Osteoblast (primary cell): ENCODE measurements at regions not wholly inside any gene's neighbourhood (a gene's known extent, or its start where the extent isn't known, plus 50 kb on each side); places are given as distances from the start of the nearest gene placed in this dataset.

Source experiments
- DNase-seq: peaks from one replicate; pipeline ENCODE4 v3.0.0; 2011; ENCODE audit warnings: low spot score, mixed read lengths; ENCODE audit not compliant: insufficient read length; ENCODE audit errors: missing footprints
- H2AFZ ChIP-seq: 2 replicates; pipeline ENCODE4 v1.6.0; 2011; ENCODE audit warnings: mild to moderate bottlenecking, low read length
- H3K27ac ChIP-seq: 2 replicates; pipeline ENCODE4 v1.5.1; 2011; ENCODE audit warnings: mild to moderate bottlenecking, low read depth, low read length, moderate library complexity
- H3K27me3 ChIP-seq: 2 replicates; pipeline ENCODE4 v1.6.0; 2012; ENCODE audit warnings: mild to moderate bottlenecking, control low read depth, inconsistent platforms, low read length, moderate library complexity; ENCODE audit not compliant: insufficient read depth
- H3K36me3 ChIP-seq: 2 replicates; pipeline ENCODE4 v1.5.1; 2011; ENCODE audit warnings: mild to moderate bottlenecking, low read length, control low read depth, moderate library complexity; ENCODE audit not compliant: insufficient read depth
- H3K4me1 ChIP-seq: 2 replicates; pipeline ENCODE4 v1.5.1; 2011; ENCODE audit warnings: mild to moderate bottlenecking, low read length, control low read depth, moderate library complexity; ENCODE audit not compliant: insufficient read depth
- H3K4me2 ChIP-seq: 2 replicates; pipeline ENCODE4 v1.6.0; 2011; ENCODE audit warnings: mild to moderate bottlenecking, low read length; ENCODE audit not compliant: insufficient read depth
- H3K4me3 ChIP-seq: fragments of 200-600 bp; sonication (generic); 3 replicates; pipeline ENCODE4 v1.5.1; 2012; ENCODE audit warnings: mild to moderate bottlenecking, low read length, inconsistent platforms; ENCODE audit not compliant: insufficient read depth
- H3K79me2 ChIP-seq: 2 replicates; pipeline ENCODE4 v1.6.0; 2012; ENCODE audit warnings: mild to moderate bottlenecking, low read length, control low read depth, inconsistent platforms; ENCODE audit not compliant: insufficient read depth
- H3K9me3 ChIP-seq: 2 replicates; pipeline ENCODE4 v1.5.1; 2011; ENCODE audit warnings: low read depth, low read length, control low read depth
- H4K20me1 ChIP-seq: 2 replicates; pipeline ENCODE4 v1.6.0; 2012; ENCODE audit warnings: mild to moderate bottlenecking, low read length, control low read depth; ENCODE audit not compliant: insufficient read depth
- CTCF ChIP-seq: IDR thresholded peaks from 2 replicates; pipeline ENCODE4 v1.5.1; 2011; ENCODE audit warnings: mild to moderate bottlenecking, low read depth, low read length, moderate library complexity; ENCODE audit errors: extremely low read depth

- no peak for DNase-seq
- Histone ChIP-seq H2AFZ (no peak overlapping the region), H3K79me2 (no peaks in the 10 kb centered on the region), H3K4me1 (no peaks in the 10 kb centered on the region), H3K27ac (no peak overlapping the region), H3K4me2 (no peak overlapping the region), H3K4me3 (no peak overlapping the region), H3K27me3 (no peaks in the 10 kb centered on the region), H3K36me3 (no peaks in the 10 kb centered on the region), H4K20me1 (no peaks in the 10 kb centered on the region), H3K9me3 (no peaks in the 10 kb centered on the region)
- no peak for TF ChIP-seq CTCF
These were observed 222.2 kb upstream of the TENM4 start for GRCh38 chr11:79663017-79663416.

- no peaks in the 10 kb centered on the region for H3K9me3 ChIP-seq
- no peak for DNase-seq
- no peaks in the 10 kb centered on the region for H3K36me3 ChIP-seq
- H3K27me3 ChIP-seq, result no peaks in the 10 kb centered on the region
- no peak overlapping the region for H3K27ac ChIP-seq
- H4K20me1 ChIP-seq, result no peaks in the 10 kb centered on the region
- no peaks in the 10 kb centered on the region for H3K79me2 ChIP-seq
- no peak overlapping the region for H3K4me3 ChIP-seq
- no peak overlapping the region for H2AFZ ChIP-seq
- H3K4me2 ChIP-seq, result no peak overlapping the region
- no peaks in the 10 kb centered on the region for H3K4me1 ChIP-seq
- no peak for TF ChIP-seq CTCF
These were observed 220.5 kb upstream of the TENM4 start for GRCh38 chr11:79661373-79661772.

DNA sequence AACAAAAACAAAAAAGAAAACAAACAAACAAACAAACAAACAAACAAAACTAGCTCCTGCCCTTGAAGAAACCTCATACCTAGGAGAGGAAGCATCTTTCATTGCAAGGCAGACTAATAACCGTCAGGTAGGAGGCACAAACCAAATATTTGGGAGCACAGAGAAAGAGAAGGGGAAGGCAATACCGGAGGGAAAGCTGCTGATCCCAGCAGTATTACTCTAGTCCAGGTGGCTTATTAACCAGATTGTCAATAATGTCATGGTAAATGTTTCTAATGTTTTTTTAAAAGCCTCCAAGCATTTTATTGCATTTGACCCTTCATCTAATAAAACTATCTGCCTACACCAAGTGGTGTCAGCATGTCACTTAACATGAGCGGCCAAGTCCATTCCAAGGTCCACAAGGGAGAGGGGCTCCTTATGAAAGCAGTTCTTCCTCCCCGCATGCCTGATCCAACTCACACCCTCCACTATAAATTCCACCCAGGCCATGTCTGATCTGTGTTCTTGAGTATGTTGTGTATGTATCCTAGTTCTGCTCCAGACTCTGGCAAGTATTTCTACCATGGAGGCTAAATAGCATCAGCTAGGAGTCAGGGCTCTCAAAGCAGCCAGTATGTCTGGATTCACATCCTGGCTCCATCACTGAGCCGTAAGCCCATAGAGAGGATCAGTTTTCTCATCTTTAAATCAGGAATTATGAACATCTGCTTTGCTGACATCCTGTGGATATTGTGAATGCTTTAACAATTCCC lies 208.1 kb upstream of the TENM4 start:
- no peaks in the 10 kb centered on the region for H3K4me1 ChIP-seq
- no peak for TF ChIP-seq CTCF

DNA sequence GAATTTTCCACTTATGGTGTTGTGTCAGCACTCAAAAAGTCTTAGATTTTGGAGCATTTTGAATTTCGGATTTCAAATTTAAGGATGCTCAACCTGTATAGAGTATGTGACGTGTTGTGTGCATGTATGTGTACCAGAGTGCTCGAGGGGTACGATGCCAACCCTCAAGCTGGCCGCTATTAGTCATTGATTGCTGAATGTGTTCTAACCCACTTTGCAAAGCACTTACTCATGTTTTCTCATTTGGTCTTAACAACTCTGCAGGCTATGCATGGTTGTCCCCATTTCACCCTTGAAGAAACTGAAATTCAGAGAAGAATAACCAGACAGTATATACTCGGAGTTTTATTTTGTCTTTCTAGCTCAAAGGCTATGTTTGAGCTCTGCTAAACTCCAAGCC lies 196.4 kb upstream of the TENM4 start:
- Histone ChIP-seq H4K20me1 (no peaks in the 10 kb centered on the region), H3K4me2 (no peak overlapping the region), H3K36me3 (no peaks in the 10 kb centered on the region), H2AFZ (no peak overlapping the region), H3K4me1 (no peaks in the 10 kb centered on the region), H3K27ac (no peak overlapping the region), H3K27me3 (no peaks in the 10 kb centered on the region), H3K9me3 (no peaks in the 10 kb centered on the region), H3K79me2 (no peaks in the 10 kb centered on the region), H3K4me3 (no peak overlapping the region)
- no peak for TF ChIP-seq CTCF
- DNase-seq, result no peak

More for the DNA sequence above, 208.1 kb upstream of the TENM4 start:
- Histone ChIP-seq H2AFZ (no peak overlapping the region), H3K36me3 (no peaks in the 10 kb centered on the region), H3K27ac (no peak overlapping the region), H3K9me3 (no peaks in the 10 kb centered on the region), H3K4me3 (no peak overlapping the region), H3K27me3 (no peaks in the 10 kb centered on the region), H4K20me1 (no peaks in the 10 kb centered on the region), H3K4me2 (no peak overlapping the region), H3K79me2 (no peaks in the 10 kb centered on the region)
- DNase-seq, result no peak
